GM12874 (cell line): ENCODE measurements at regions not wholly inside any gene's neighbourhood (a gene's known extent, or its start where the extent isn't known, plus 50 kb on each side); places are given as distances from the start of the nearest gene placed in this dataset.

Source experiments
- CTCF ChIP-seq: IDR thresholded peaks from 2 replicates; pipeline ENCODE4 v1.5.1; 2011; ENCODE audit warnings: low read depth, mild to moderate bottlenecking, control low read depth, low read length, moderate library complexity; ENCODE audit not compliant: insufficient read depth

GRCh38 chr12:118870551-118870950 is 110.8 kb upstream of the SRRM4 start:
- no peak for TF ChIP-seq CTCF

- TF ChIP-seq CTCF = no peak
Observed at GRCh38 chr12:118874698-118875548, 106.4 kb upstream of the SRRM4 start.

- no peak for TF ChIP-seq CTCF
Observed at GRCh38 chr12:118880720-118881493, 100.4 kb upstream of the SRRM4 start.

- no peak for TF ChIP-seq CTCF
Observed at GRCh38 chr12:118884226-118884625, 97.1 kb upstream of the SRRM4 start.

- TF ChIP-seq CTCF = no peak
Observed at GRCh38 chr12:118900993-118901392, 80.3 kb upstream of the SRRM4 start.

GRCh38 chr12:118908811-118909210 is 72.5 kb upstream of the SRRM4 start:
- TF ChIP-seq CTCF = no peak

GRCh38 chr12:118912697-118913270 is 68.6 kb upstream of the SRRM4 start:
- no peak for TF ChIP-seq CTCF
